ENCODE measurements at regions not wholly inside any gene's neighbourhood (a gene's known extent, or its start where the extent isn't known, plus 50 kb on each side); places are given as distances from the start of the nearest gene placed in this dataset.

- intact Hi-C loops (cut with micrococcal nuclease): no loop called here
- no peak for TF ChIP-seq CTCF (IDR thresholded peaks at IDR 0.05)
- H3K27ac Mint-ChIP-seq: no peak overlapping the region
- H3K9ac ChIP-seq (ENCODE audit: insufficient read depth, low read length, poor library complexity, severe bottlenecking): no peak overlapping the region
- no peaks in the 10 kb centered on the region for H3K4me1 Mint-ChIP-seq
- H3K27ac ChIP-seq (ENCODE audit: low read depth in 1 of 2, low read length in 2 of 2): no peak overlapping the region
- no peak overlapping the region for H2AFZ ChIP-seq (ENCODE audit: insufficient read depth, low read depth, low read length, poor library complexity, severe bottlenecking)
- no peaks in the 10 kb centered on the region for H3K27me3 ChIP-seq (ENCODE audit: control insufficient read depth in 2 of 2, insufficient read depth in 2 of 2, low read length in 2 of 2)
- no peaks in the 10 kb centered on the region for H4K20me1 ChIP-seq (ENCODE audit: insufficient read depth, low read length)
- H3K36me3 Mint-ChIP-seq: no peaks in the 10 kb centered on the region
- H3K4me1 ChIP-seq (ENCODE audit: control insufficient read depth in 1 of 2, insufficient read depth in 2 of 2, low read length in 2 of 2): no peaks in the 10 kb centered on the region
- H3K9me3 ChIP-seq (replicated peaks in 1 of 2; ENCODE audit: control insufficient read depth in 1 of 2, insufficient read depth in 1 of 2, low read length in 2 of 2): no peaks in the 10 kb centered on the region
- no peak overlapping the region for H3K4me3 ChIP-seq (replicated peaks in 1 of 3; ENCODE audit: low read depth in 2 of 3, low read length in 3 of 3)
- no peak overlapping the region for H3K4me3 Mint-ChIP-seq
- H3K9me3 Mint-ChIP-seq: peaks cover 0 to 7% (median 0%) of the 10 kb centered on the region in 7 donors
- H3K4me2 ChIP-seq (replicated peaks; ENCODE audit: extremely low read depth, low read length, poor library complexity, severe bottlenecking): no peak overlapping the region
- H3K27me3 Mint-ChIP-seq (ENCODE audit: low read depth in 3 of 3): no peaks in the 10 kb centered on the region
- no peak for DNase-seq
- no peaks in the 10 kb centered on the region for H3K79me2 ChIP-seq (ENCODE audit: insufficient read depth, low read length)
- no peaks in the 10 kb centered on the region for H3K36me3 ChIP-seq (replicated peaks in 1 of 2; ENCODE audit: control insufficient read depth in 1 of 2, insufficient read depth in 2 of 2, low read length in 2 of 2)
These were observed 365.5 kb downstream of the PCDH7 start for GRCh38 chr4:31085689-31086088.

GRCh38 chr4:31086756-31087330 is 366.7 kb downstream of the PCDH7 start:
- H3K36me3 ChIP-seq (replicated peaks in 1 of 2; ENCODE audit: control insufficient read depth in 1 of 2, insufficient read depth in 2 of 2, low read length in 2 of 2): no peaks in the 10 kb centered on the region
- Mint-ChIP-seq H3K27me3 (ENCODE audit: low read depth in 3 of 3) (no peaks in the 10 kb centered on the region), H3K9me3 (peaks cover 0 to 7% (median 0%) of the 10 kb centered on the region in 7 donors), H3K4me3 (no peak overlapping the region), H3K36me3 (no peaks in the 10 kb centered on the region), H3K4me1 (no peaks in the 10 kb centered on the region), H3K27ac (no peak overlapping the region)
- no peak for TF ChIP-seq CTCF (IDR thresholded peaks at IDR 0.05)
- no CpG with 5 or more reads among the region's 3 CpGs for WGBS (ENCODE audit: insufficient coverage)
- H3K27ac ChIP-seq (ENCODE audit: low read depth in 1 of 2, low read length in 2 of 2): no peak overlapping the region
- intact Hi-C loops (cut with micrococcal nuclease): no loop called here
- H2AFZ ChIP-seq (ENCODE audit: insufficient read depth, low read depth, low read length, poor library complexity, severe bottlenecking): no peak overlapping the region
- H3K4me3 ChIP-seq (replicated peaks in 1 of 3; ENCODE audit: low read depth in 2 of 3, low read length in 3 of 3): no peak overlapping the region
- no peak for DNase-seq
- no peaks in the 10 kb centered on the region for H3K79me2 ChIP-seq (ENCODE audit: insufficient read depth, low read length)
- no peaks in the 10 kb centered on the region for H3K4me1 ChIP-seq (ENCODE audit: control insufficient read depth in 1 of 2, insufficient read depth in 2 of 2, low read length in 2 of 2)
- no peak overlapping the region for H3K4me2 ChIP-seq (replicated peaks; ENCODE audit: extremely low read depth, low read length, poor library complexity, severe bottlenecking)
- H3K9ac ChIP-seq (ENCODE audit: insufficient read depth, low read length, poor library complexity, severe bottlenecking): no peak overlapping the region
- H3K27me3 ChIP-seq (ENCODE audit: control insufficient read depth in 2 of 2, insufficient read depth in 2 of 2, low read length in 2 of 2): no peaks in the 10 kb centered on the region
- H3K9me3 ChIP-seq (replicated peaks in 1 of 2; ENCODE audit: control insufficient read depth in 1 of 2, insufficient read depth in 1 of 2, low read length in 2 of 2): no peaks in the 10 kb centered on the region
- no peaks in the 10 kb centered on the region for H4K20me1 ChIP-seq (ENCODE audit: insufficient read depth, low read length)
